ENCODE measurements at regions not wholly inside any gene's neighbourhood (a gene's known extent, or its start where the extent isn't known, plus 50 kb on each side); places are given as distances from the start of the nearest gene placed in this dataset.

DNA sequence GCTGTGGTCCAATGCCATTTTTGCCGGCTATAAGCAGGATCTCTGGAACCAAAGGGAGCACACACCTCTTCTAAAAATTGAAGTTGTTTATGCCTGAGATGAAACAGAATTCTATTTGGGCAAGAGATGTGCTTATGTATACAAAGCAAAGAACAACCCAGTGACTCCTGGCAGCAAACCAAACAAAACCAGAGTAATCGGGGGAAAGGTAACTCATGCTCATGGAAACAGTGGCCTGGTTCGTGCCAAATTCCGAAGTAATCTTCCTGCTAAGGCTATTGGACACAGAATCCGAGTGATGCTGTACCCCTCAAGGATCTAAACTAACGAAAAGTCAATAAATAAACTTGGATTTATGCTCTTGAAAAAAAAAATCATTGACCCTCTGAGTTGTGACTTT is 178.7 kb downstream of the CEMIP2 start:
- peaks cover 8% of the 10 kb centered on the region for H3K4me1 ChIP-seq (ENCODE audit: control insufficient read depth, insufficient read depth, low read length)
- H3K36me3 ChIP-seq (ENCODE audit: control insufficient read depth, insufficient read depth, low read length): no peaks in the 10 kb centered on the region
- no peak for DNase-seq
- H3K9me3 ChIP-seq (ENCODE audit: control insufficient read depth, low read length): no peaks in the 10 kb centered on the region
- Mint-ChIP-seq H3K27me3 (ENCODE audit: insufficient read depth) (no peaks in the 10 kb centered on the region), H3K27ac (no peak overlapping the region), H3K4me1 (peaks cover 11% of the 10 kb centered on the region), H3K9me3 (no peaks in the 10 kb centered on the region), H3K36me3 (ENCODE audit: low read depth) (no peaks in the 10 kb centered on the region), H3K4me3 (no peak overlapping the region)
- no peak overlapping the region for H3K4me3 ChIP-seq (ENCODE audit: low read length)
- TF ChIP-seq, protein P1, sequence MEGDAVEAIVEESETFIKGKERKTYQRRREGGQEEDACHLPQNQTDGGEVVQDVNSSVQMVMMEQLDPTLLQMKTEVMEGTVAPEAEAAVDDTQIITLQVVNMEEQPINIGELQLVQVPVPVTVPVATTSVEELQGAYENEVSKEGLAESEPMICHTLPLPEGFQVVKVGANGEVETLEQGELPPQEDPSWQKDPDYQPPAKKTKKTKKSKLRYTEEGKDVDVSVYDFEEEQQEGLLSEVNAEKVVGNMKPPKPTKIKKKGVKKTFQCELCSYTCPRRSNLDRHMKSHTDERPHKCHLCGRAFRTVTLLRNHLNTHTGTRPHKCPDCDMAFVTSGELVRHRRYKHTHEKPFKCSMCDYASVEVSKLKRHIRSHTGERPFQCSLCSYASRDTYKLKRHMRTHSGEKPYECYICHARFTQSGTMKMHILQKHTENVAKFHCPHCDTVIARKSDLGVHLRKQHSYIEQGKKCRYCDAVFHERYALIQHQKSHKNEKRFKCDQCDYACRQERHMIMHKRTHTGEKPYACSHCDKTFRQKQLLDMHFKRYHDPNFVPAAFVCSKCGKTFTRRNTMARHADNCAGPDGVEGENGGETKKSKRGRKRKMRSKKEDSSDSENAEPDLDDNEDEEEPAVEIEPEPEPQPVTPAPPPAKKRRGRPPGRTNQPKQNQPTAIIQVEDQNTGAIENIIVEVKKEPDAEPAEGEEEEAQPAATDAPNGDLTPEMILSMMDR (conservative IDR thresholded peaks at IDR 0.05): no peak
- WGBS, 2 experiments (ENCODE audit: insufficient coverage in 1 of 2, insufficient read length in 1 of 2): 93 to 98% methylated on average over 6 of the region's 6 CpGs
- no peaks in the 10 kb centered on the region for H3K27me3 ChIP-seq (ENCODE audit: control insufficient read depth, insufficient read depth, low read length, poor library complexity, severe bottlenecking)
- no peak overlapping the region for H3K27ac ChIP-seq (ENCODE audit: low read depth, low read length)
- no peak overlapping the region for H3K9ac ChIP-seq (ENCODE audit: extremely low read depth, low read length, poor library complexity, severe bottlenecking)

DNA sequence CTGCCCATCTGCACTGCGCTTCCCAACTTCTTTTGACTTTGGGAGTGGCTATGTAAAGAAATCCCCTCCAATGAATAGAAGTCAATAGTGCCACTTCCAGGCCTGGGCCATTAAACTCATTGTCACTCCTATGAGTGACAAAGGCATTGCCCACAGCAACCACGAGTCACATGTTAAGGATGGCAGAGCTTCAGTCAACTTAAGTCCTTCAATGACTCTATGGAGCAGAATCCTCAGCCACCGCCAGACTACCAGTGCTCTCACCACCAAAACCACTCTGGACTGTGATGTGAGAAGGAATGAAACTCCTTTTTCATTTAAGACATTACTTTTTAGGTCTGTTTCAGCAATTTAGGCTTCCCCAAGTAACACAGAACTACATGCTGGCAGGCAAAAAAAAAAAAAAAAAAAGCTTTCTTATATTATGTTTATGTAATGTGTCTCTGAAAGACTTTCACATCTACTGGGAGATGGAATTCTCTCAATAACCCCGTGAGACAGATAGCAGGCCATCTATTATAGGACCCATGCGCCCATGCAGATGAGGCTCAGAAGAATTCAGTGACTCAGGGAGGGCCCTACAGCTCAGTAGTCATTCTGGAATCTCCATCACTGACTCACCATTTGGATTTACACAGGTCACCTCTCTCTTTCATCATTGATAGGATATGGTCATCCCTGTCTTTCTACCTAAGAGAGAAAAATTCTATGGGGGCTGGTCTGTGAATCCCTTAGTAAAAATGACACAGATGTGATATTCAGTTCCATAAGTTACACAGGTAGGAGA is 180.5 kb downstream of the CEMIP2 start:
- Histone ChIP-seq H3K9me3 (ENCODE audit: control insufficient read depth, low read length) (no peaks in the 10 kb centered on the region), H3K4me3 (ENCODE audit: low read length) (no peak overlapping the region), H3K9ac (ENCODE audit: extremely low read depth, low read length, poor library complexity, severe bottlenecking) (no peak overlapping the region), H3K36me3 (ENCODE audit: control insufficient read depth, insufficient read depth, low read length) (no peaks in the 10 kb centered on the region), H3K27me3 (ENCODE audit: control insufficient read depth, insufficient read depth, low read length, poor library complexity, severe bottlenecking) (no peaks in the 10 kb centered on the region), H3K27ac (ENCODE audit: low read depth, low read length) (no peak overlapping the region), H3K4me1 (ENCODE audit: control insufficient read depth, insufficient read depth, low read length) (peaks cover 4% of the 10 kb centered on the region)
- TF ChIP-seq, protein P1 (conservative IDR thresholded peaks at IDR 0.05): no peak
- Mint-ChIP-seq H3K4me3 (no peak overlapping the region), H3K36me3 (ENCODE audit: low read depth) (no peaks in the 10 kb centered on the region), H3K27ac (no peak overlapping the region), H3K27me3 (ENCODE audit: insufficient read depth) (no peaks in the 10 kb centered on the region), H3K4me1 (peaks cover 7% of the 10 kb centered on the region), H3K9me3 (no peaks in the 10 kb centered on the region)
- DNase-seq: no peak
- WGBS, 2 experiments (ENCODE audit: insufficient coverage in 1 of 2, insufficient read length in 1 of 2): 89 to 100% methylated on average over 1 to 5 of the region's 5 CpGs

DNA sequence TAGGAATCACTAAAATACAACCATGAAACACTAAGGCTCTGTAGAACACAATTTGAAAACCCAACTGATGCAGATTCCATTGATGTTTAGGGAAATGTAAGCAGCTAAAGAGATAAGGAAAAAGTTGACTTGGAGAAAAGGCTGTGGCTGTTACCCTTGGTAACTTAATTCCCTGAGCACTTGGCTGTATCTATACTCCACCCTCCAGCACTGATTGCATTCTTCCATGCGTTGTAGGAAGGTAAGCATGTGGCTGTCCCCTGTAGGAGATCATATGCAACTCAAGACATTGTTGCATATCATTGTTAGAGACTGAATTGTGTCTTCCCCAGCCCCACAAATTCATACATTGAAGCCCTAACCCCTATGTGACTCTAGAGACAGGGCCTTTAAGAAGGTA is 184.5 kb downstream of the CEMIP2 start:
- no peak overlapping the region for H3K27ac ChIP-seq (ENCODE audit: low read depth, low read length)
- no peaks in the 10 kb centered on the region for H3K9me3 ChIP-seq (ENCODE audit: control insufficient read depth, low read length)
- no peak overlapping the region for H3K4me3 ChIP-seq (ENCODE audit: low read length)
- no peak overlapping the region for H3K9ac ChIP-seq (ENCODE audit: extremely low read depth, low read length, poor library complexity, severe bottlenecking)
- DNase-seq: no peak
- no peaks in the 10 kb centered on the region for H3K36me3 Mint-ChIP-seq (ENCODE audit: low read depth)
- H3K4me1 Mint-ChIP-seq: peaks cover 7% of the 10 kb centered on the region
- 50% methylated on average over 1 of the region's 1 CpG; no CpG with 5 or more reads in 1 of the 2 experiments for WGBS, 2 experiments (ENCODE audit: insufficient coverage in 1 of 2, insufficient read length in 1 of 2)
- H3K27me3 Mint-ChIP-seq (ENCODE audit: insufficient read depth): no peaks in the 10 kb centered on the region
- H3K27ac Mint-ChIP-seq: no peak overlapping the region
- TF ChIP-seq, protein P1 (conservative IDR thresholded peaks at IDR 0.05): no peak
- no peaks in the 10 kb centered on the region for H3K36me3 ChIP-seq (ENCODE audit: control insufficient read depth, insufficient read depth, low read length)
- H3K4me1 ChIP-seq (ENCODE audit: control insufficient read depth, insufficient read depth, low read length): peaks cover 4% of the 10 kb centered on the region
- no peaks in the 10 kb centered on the region for H3K27me3 ChIP-seq (ENCODE audit: control insufficient read depth, insufficient read depth, low read length, poor library complexity, severe bottlenecking)
- no peak overlapping the region for H3K4me3 Mint-ChIP-seq
- no peaks in the 10 kb centered on the region for H3K9me3 Mint-ChIP-seq

Data from endodermal cell (in vitro differentiated cells).